Stimulated activated CD8-positive, alpha-beta memory T cell treated with anti-CD3 and anti-CD28 coated beads, Interleukin-7, amount 100 ng/mL, for 1 hour (primary cell): ENCODE measurements at regions not wholly inside any gene's neighbourhood (a gene's known extent, or its start where the extent isn't known, plus 50 kb on each side); places are given as distances from the start of the nearest gene placed in this dataset.
"Not testable (repeated sequence)": the region's sequence is repeated elsewhere in the genome, so short reads cannot be mapped to it uniquely, and the experiment has no call there.

Experiments used
- DNase-seq, 2 donors: peaks; one replicate each; pipeline ENCODE4 v3.0.0-alpha.2; 2020; ENCODE audit warnings: low read depth in 2 of 2

DNA sequence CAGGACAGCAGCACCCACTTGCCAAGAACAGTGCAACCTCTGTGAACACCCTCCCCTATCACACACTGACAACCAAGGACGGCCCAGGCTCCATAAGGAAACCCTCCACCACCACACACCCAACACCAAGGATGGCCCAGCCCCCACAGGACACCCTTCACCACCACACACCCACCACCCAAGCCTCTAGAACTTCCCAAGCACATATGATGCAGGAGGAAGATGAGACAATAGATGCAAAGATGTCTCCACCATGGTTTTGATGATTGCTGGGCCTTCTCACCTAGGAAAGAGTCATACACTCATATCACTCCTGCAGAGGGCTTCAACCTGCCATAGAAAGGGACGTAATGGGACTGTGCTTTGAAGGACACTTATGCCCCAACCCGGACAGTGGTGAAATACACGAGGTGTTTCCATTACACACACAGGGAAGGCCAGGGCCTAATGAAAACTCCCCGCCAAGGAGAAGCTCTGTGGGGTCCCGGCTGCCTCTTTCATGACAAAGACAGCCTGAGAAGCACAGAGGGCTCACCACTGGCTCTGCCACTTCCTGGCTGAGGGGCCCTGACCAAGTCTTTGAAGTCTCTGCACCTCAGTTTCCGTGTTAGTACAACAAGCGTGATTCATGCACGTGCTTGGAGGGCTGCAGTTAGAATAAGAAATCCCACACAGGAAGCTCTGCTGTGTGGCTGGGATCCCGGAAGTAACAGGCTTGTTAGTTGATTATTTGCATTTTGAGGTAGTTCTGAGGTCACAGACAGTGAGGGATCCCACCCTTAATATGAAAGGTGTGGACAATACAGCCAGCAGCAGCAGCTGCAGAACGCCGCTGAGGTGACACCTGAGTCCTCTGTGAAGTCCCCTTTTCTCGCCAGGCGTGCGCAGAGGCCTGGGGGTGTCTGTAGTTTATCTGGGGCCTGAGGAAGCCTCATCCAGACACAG, 61.9 kb upstream of the ATP12A start:
- peak; percentile 31 to 55 for DNase-seq

- no peak for DNase-seq
Observed at GRCh38 chr13:24619282-24619681, 60.9 kb upstream of the ATP12A start.

GRCh38 chr13:24622481-24623148, 57.6 kb upstream of the ATP12A start:
- DNase-seq = not testable (repeated sequence)

DNA sequence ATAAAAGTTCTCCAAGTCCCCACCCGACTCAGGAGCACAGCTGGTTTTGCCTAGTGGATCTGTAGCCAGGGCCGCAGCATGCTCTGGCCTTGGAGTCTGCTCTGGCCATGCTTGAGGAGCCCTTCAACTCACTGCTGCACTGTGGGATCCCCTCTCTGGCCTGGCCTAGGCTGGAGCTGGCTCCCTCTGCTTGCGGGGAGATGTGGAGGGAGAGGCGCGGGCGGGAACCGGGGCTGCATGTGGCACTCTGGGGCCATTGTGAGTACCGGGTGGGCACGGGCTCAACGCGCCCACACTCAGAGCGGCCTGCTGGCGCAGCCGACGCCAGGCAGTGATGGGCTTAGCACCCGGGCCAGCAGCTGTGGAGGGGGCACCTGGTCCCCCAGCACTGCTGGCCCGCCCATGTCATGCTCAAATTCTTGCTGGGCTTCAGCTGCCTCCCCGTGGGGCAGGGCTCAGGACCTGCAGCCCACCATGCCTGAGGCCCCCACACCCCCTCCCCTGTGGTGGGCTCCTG, 57.0 kb upstream of the ATP12A start:
- no peak for DNase-seq

DNA sequence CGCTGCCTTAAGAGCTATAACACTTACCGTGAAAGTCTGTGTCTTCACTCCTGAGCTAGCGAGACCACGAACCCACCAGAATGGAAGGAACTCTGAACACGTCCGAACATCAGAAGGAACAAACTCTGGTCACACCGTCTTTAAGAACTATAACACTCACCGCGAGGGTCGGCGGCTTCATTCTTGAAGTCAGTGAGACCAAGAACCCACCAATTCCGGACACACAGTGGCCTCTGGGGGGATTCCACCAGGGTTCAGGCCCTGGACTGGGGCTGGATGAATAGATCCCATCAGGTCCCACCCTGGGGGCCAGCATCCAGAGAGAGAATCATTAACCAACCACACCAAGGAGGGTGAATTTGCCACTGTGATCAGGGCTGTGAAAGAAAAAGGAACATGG, 55.8 kb upstream of the ATP12A start:
- DNase-seq = no peak

DNA sequence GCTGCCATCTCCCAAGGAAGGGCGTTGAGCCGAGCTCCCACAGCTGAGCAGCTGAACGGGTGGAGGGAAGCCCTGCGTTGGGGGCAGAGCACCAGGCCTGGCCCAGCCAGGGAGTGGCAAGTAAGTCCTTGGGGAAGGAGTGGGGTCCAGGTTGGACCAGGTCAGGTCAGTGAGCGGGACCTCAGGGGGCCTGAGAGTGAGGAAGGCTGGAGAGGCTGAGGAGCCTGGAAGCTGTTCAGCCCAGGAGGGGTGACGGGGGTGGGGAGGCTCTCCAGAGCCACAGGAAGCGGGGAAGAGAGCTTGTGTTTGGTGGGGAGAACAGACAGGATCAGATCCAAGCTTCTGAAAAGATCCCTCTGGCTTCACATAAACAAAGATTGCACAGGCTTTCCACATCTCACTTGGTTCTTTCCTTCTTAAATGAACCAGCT, 55.4 kb upstream of the ATP12A start:
- DNase-seq = no peak

- DNase-seq = no peak
Observed at GRCh38 chr13:24625331-24625731, 54.9 kb upstream of the ATP12A start.

DNA sequence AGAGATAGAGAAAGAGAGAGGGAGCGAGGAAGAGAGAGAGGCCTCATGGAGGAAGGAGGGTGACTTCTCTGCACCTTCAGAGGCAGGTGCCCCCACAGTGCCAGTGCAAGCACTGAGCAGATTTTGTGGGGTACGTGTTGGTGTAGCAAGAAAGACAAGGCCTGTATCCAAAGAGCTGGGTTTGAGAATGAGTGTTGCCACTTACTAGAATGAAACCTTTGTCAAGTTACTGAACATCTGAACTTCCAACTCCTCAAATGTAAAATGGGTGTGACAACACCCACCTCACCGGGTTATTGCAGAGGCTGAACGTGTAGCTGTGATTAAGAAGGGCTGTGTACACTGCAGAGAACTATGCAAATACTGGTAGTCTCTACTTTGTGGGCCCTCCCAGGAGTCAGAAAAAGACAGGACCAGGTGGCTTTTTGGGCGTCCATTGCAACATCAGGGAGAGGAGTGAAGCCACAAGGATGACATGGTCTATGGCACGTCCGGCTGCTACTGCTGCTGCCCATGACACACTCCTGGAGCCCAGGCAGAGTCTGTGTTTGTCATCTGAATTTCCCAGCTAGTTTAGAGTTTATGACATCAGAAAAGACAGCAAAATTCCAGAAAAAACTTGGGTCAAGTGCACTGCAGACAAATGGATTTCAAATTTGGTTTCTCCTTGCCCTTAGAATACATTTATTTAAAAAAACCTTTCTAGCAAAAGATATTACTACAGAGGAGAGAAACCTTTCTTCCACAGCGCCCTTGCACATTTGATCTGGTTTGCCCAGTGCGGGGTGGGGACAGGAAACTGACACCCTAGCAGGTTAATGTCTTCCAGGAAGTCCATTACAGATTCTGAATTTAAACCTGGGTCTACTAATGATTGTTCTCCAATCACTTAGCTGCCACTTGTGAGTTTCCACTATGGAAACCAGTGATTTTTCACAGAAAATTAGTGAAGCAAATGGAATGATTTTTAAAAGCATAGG, 54.0 kb upstream of the ATP12A start:
- DNase-seq = peak in 1 of 2 donors; percentile 9

DNA sequence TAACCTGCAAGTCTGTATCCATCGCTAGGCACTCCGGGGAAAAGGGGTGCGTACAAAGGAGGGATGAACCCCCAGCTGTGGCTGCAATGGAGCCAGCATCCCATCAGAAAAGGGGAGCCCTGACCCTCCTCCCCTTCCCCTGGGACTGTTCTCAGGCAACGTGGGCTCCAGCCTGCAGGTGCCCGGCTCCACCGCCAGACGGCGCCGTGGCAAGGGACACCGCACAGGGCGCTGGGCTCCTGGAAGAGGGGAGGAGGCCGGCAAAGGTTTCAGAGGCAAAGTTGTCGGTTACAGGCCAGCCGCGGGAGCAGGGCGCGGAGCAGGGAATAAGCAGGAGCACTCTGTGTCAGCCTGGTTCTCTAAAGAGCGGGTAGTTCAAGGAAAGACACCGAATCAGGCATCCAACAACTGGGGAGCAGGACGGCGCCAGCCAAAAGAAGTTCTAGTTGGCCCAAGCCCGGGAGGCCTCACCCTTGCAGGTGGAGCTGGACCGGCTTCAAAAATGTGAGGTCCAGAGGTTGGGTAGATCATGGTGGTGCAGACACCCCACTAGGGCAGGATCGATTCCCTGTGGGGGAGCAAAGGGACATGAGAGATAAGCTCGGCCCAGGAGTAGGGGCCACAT, 53.0 kb upstream of the ATP12A start:
- no peak for DNase-seq

- DNase-seq = no peak
Observed at GRCh38 chr13:24627946-24628345, 52.3 kb upstream of the ATP12A start.

- DNase-seq = no peak
Observed at GRCh38 chr13:24629320-24629719, 50.9 kb upstream of the ATP12A start.

DNA sequence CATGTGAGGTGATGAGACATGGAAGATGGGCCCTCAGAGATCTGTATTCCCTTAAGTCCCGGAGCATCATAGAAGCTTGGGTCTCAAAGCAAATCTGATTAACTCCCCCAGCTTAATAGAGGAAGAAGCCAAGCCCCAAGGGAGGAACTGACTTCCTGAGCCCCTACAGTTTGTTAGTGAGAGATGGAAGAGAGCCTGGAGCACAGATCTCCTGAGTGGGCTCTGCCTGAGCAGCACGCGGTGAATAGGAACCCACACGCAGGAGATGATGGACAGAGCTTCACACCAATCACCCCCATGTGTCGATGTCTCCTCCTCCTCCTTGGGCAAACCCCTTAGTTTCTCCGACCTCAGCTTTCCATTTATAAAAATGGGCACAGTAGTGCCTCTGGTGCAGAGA, 50.1 kb upstream of the ATP12A start:
- no peak for DNase-seq
